Erythroblast (primary cell): ENCODE measurements at regions not wholly inside any gene's neighbourhood (a gene's known extent, or its start where the extent isn't known, plus 50 kb on each side); places are given as distances from the start of the nearest gene placed in this dataset.

Source experiments
- GATA1 ChIP-seq: IDR thresholded peaks from 2 replicates; pipeline ENCODE4 v1.6.1; 2011; ENCODE audit warnings: low read depth, mild to moderate bottlenecking, control low read depth, low read length, moderate library complexity
- POLR2A ChIP-seq: IDR thresholded peaks from 2 replicates; pipeline ENCODE4 v1.6.1; 2011; ENCODE audit warnings: mild to moderate bottlenecking, low read length

- no peak for TF ChIP-seq POLR2A
- no peak for TF ChIP-seq GATA1
Observed at GRCh38 chr4:125572601-125573000, 257.8 kb downstream of the FAT4 start.
